ENCODE measurements at regions not wholly inside any gene's neighbourhood (a gene's known extent, or its start where the extent isn't known, plus 50 kb on each side); places are given as distances from the start of the nearest gene placed in this dataset.

DNA sequence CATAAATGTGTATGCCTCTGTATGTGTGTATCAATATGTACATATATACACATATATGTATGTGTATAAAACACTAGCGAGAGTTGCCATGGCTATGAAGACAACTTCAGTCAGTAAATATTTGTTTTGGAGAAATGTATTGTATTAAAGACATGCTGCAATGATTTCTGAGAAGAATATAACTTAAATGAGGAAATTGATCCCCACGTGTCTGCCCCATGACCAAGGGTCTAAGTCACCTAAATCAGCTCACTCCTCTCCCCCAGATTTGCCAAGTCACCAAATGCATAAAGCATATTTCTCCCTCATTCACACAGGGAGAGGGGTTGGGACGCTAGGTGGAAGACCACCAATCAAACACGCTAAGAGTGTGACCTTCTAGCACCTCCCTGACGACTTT, 58.3 kb upstream of the LYST start:
- Histone ChIP-seq H3K4me1 (ENCODE audit: control insufficient read depth, insufficient read depth, low read length) (peaks cover 27% of the 10 kb centered on the region), H3K4me2 (ENCODE audit: low read length) (no peak overlapping the region)

DNA sequence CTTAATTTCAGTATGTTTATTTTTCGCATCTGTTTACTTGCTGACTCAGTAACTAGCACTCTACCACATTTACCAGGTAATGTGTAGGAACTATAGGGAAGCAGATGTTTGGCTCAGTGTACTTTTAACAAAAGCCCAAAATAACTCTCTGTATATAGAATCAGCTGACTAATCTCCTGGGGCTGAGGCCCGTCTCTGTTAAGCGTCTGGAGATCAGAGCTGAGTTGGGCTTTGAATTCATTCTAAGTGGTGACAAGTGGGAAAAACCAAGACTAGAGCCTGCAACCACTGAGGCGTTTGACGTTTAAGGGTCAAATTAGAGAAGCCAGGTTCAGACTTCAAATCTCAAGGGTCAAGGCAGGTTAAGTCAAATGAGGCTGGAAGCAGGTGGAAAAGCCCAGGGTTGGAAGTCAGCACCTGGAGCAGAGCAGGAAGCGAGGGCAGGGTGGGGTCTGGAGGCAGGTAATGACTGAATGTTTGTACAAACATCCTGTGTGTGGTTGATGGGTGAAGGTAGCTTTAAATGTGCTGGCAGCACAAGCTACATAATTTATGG, 56.8 kb upstream of the LYST start:
- Histone ChIP-seq H3K36me3 (ENCODE audit: insufficient read depth, low read length) (no peaks in the 10 kb centered on the region), H3K27me3 (ENCODE audit: control insufficient read depth, insufficient read depth, low read length) (no peaks in the 10 kb centered on the region), H3K9ac (ENCODE audit: low read depth, low read length) (no peak overlapping the region), H3K4me3 (ENCODE audit: low read length) (no peak overlapping the region), H3K4me1 (ENCODE audit: control insufficient read depth, insufficient read depth, low read length) (peaks cover 34% of the 10 kb centered on the region), H3K4me2 (ENCODE audit: low read length) (no peak overlapping the region), H3K9me3 (replicated peaks; ENCODE audit: low read length) (no peaks in the 10 kb centered on the region)

More for the DNA sequence above, 58.3 kb upstream of the LYST start:
- no peaks in the 10 kb centered on the region for H3K27me3 ChIP-seq (ENCODE audit: control insufficient read depth, insufficient read depth, low read length)
- no peaks in the 10 kb centered on the region for H3K9me3 ChIP-seq (replicated peaks; ENCODE audit: low read length)
- H3K36me3 ChIP-seq (ENCODE audit: insufficient read depth, low read length): no peaks in the 10 kb centered on the region
- H3K4me3 ChIP-seq (ENCODE audit: low read length): no peak overlapping the region
- H3K9ac ChIP-seq (ENCODE audit: low read depth, low read length): no peak overlapping the region

DNA sequence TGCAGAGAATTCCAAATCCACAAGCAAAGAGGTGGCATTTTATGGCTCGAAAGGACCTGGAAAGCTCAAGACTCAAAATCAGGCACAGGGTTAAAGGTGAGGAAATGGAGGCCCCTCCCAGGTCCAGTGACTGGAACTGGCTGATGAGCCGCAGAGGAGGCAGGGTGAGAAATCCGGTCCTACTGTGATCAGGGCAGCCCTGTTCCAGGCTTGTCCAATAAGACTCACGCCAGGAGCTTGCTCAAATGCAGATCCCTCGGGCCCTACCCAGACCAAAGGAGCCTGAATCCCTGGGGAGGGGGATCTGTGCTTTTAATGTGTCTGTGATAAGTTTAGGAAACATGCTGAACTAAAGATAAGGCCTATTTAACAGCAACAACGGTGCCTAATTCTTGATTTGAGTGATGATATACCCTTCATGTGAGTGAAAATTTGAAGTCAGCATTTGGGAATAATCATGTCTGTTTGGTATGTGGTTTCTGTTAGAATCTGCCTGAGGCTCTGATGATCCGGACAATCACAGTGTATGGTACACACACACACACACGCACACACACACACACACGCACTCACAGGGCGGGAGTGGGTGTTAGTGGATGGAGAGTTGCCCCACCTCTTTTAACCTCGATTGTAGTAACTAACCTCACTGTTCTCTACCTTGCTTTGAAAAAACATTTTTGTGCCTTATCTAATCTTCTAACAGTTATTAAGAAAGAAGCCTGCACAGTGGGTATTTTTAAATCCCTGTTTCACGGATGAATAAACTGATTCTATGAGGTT, 54.1 kb upstream of the LYST start:
- H3K9me3 ChIP-seq (replicated peaks; ENCODE audit: low read length): no peaks in the 10 kb centered on the region
- no peaks in the 10 kb centered on the region for H3K36me3 ChIP-seq (ENCODE audit: insufficient read depth, low read length)
- peaks cover 54% of the 10 kb centered on the region for H3K4me1 ChIP-seq (ENCODE audit: control insufficient read depth, insufficient read depth, low read length)
- H3K4me2 ChIP-seq (ENCODE audit: low read length): peak overlapping the region; percentile 47
- peak overlapping the region; percentile 39 for H3K9ac ChIP-seq (ENCODE audit: low read depth, low read length)
- H3K27me3 ChIP-seq (ENCODE audit: control insufficient read depth, insufficient read depth, low read length): no peaks in the 10 kb centered on the region
- H3K4me3 ChIP-seq (ENCODE audit: low read length): no peak overlapping the region

DNA sequence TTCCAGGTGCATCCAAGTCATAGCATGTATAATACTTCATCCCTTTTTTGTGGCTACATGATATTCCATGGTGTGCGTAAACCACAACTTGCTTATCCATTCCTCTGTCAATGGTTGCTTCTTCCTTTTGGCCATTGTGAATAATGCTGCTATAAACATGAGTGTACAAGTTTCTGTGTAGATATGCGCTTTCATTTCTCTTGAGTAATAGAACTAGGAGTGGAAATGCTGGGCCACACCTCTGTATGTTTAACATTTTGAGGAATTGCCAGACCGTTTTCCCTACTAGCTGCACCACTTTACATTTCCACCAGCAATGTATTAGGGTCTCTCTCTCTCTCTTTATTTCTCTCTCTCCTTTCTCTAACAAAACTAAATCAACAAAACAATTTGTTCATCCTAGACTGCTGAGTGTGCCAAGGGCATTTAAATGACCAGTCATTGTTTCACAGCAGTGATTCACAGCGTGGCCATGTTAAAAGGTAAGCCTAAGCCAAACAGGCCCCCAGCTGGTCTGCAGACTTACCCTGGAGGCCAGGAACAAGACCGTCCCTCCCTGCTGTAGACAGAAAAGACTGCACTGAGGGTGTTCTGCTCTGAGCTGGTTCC, 53.2 kb upstream of the LYST start:
- Histone ChIP-seq H3K27me3 (ENCODE audit: control insufficient read depth, insufficient read depth, low read length) (no peaks in the 10 kb centered on the region), H3K36me3 (ENCODE audit: insufficient read depth, low read length) (no peaks in the 10 kb centered on the region), H3K9ac (ENCODE audit: low read depth, low read length) (peak overlapping the region; percentile 39), H3K4me2 (ENCODE audit: low read length) (peak overlapping the region; percentile 47), H3K9me3 (replicated peaks; ENCODE audit: low read length) (no peaks in the 10 kb centered on the region), H3K4me1 (ENCODE audit: control insufficient read depth, insufficient read depth, low read length) (peaks cover 54% of the 10 kb centered on the region), H3K4me3 (ENCODE audit: low read length) (peak overlapping the region; percentile 1)

DNA sequence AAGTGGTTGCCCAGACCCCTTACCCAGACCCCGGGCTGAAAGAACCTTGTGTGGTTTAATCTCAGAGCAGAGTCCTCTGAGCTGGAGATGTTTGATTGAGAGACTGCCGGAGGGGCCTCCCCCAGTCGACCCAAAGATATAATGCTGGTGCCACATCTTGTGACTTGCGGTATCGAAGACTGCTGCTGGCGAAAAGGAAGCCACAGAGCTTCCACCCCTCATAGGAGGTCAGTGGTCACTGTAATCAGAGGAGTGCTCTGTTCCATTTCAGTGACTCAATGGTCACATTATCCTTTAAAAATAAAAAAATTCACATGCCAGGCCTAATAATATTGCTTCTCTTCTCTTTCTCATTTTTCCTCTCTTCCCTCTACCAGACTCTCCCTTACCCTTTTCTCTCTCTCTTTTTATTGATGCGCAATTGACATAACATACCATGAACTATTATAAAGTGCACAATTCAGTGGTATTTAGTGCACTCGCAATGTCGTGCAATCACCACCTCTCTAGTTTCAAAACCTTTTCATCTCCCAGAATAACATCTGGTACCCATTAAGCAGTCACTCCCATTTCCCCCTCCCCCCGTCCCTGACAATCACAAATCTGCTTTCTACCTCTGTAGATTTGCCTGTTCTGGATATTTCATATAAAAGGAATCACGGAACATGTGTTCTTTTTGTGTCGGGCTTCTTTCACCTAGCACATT, 52.6 kb upstream of the LYST start:
- no peaks in the 10 kb centered on the region for H3K9me3 ChIP-seq (replicated peaks; ENCODE audit: low read length)
- peak overlapping the region; percentile 1 for H3K4me3 ChIP-seq (ENCODE audit: low read length)
- no peaks in the 10 kb centered on the region for H3K36me3 ChIP-seq (ENCODE audit: insufficient read depth, low read length)
- H3K27me3 ChIP-seq (ENCODE audit: control insufficient read depth, insufficient read depth, low read length): no peaks in the 10 kb centered on the region
- peak overlapping the region; percentile 39 for H3K9ac ChIP-seq (ENCODE audit: low read depth, low read length)
- peak overlapping the region; percentile 29 for H3K4me2 ChIP-seq (ENCODE audit: low read length)
- peaks cover 55% of the 10 kb centered on the region for H3K4me1 ChIP-seq (ENCODE audit: control insufficient read depth, insufficient read depth, low read length)

DNA sequence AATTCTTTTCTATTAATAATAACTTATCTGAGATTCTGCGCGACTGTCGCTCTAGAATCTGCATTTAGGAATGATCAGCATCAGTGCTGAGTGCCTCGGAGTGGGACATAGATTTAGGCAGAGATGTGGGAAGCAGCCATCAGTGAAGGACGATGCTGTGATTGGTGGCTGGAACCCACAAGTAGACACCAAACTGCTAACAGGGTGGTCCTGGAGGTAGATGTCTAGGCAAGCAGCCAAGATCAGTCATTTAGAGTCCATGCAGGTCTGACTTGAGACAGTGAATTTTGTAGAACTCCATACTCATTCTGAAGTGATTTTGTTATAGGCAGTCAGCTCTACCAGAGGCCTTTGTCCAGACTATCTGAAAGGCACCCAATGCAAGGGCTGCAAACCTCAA, 51.8 kb upstream of the LYST start:
- no peaks in the 10 kb centered on the region for H3K36me3 ChIP-seq (ENCODE audit: insufficient read depth, low read length)
- no peak overlapping the region for H3K4me2 ChIP-seq (ENCODE audit: low read length)
- no peak overlapping the region for H3K9ac ChIP-seq (ENCODE audit: low read depth, low read length)
- no peaks in the 10 kb centered on the region for H3K9me3 ChIP-seq (replicated peaks; ENCODE audit: low read length)
- peaks cover 59% of the 10 kb centered on the region for H3K4me1 ChIP-seq (ENCODE audit: control insufficient read depth, insufficient read depth, low read length)
- no peak overlapping the region for H3K4me3 ChIP-seq (ENCODE audit: low read length)
- no peaks in the 10 kb centered on the region for H3K27me3 ChIP-seq (ENCODE audit: control insufficient read depth, insufficient read depth, low read length)

DNA sequence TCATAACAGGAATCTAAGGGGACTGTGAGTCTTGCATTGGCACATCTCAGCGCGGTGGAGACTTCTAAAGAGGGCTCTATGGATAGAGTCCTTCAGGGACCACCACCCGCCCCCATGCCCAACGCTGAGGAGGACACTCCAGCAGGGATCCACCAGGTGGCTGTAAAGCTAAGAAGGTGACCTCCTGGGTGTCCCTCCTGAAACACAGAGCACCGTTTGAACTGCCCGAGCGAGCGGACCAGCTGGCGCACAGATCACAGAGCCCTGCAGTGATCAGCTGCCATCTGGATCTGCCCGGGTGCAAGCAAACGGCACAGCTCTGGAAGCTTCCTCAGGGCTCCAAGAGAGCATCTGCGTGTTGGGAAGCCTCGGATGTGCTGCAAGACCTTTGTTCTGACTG, 51.3 kb upstream of the LYST start:
- Histone ChIP-seq H3K4me1 (ENCODE audit: control insufficient read depth, insufficient read depth, low read length) (peaks cover 59% of the 10 kb centered on the region), H3K9me3 (replicated peaks; ENCODE audit: low read length) (no peaks in the 10 kb centered on the region), H3K9ac (ENCODE audit: low read depth, low read length) (peak overlapping the region; percentile 65), H3K4me2 (ENCODE audit: low read length) (peak overlapping the region; percentile 21), H3K4me3 (ENCODE audit: low read length) (no peak overlapping the region), H3K36me3 (ENCODE audit: insufficient read depth, low read length) (no peaks in the 10 kb centered on the region), H3K27me3 (ENCODE audit: control insufficient read depth, insufficient read depth, low read length) (no peaks in the 10 kb centered on the region)

DNA sequence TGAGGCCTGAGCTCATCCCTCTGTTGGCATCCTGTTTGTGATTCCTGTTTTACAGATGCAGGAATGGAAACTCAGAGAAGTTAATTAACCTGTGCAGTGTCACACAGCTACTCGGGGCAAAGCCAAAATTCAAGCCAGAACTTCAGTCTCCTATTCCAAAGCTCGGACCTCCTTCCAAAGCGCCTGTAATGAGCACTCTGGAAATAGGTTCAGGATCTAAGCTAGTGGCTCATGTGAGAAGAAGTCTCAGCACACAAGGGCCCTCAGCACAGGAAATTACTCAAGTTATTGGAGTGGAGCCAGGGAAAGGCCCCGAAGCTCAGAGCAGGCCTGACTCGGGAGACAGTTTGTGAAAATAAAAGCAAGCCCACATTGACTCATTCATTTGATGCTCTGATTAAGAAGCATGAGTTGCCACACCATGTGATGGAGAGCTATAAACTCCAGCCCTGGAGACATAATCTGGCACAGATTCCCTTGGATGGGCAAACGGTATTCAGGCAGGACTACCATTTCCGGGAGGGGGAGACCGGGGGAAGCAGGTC, 50.6 kb upstream of the LYST start:
- H3K27me3 ChIP-seq (ENCODE audit: control insufficient read depth, insufficient read depth, low read length): no peaks in the 10 kb centered on the region
- H3K4me1 ChIP-seq (ENCODE audit: control insufficient read depth, insufficient read depth, low read length): peaks cover 64% of the 10 kb centered on the region
- peak overlapping the region; percentile 77 for H3K9ac ChIP-seq (ENCODE audit: low read depth, low read length)
- H3K36me3 ChIP-seq (ENCODE audit: insufficient read depth, low read length): no peaks in the 10 kb centered on the region
- H3K9me3 ChIP-seq (replicated peaks; ENCODE audit: low read length): no peaks in the 10 kb centered on the region
- peak overlapping the region; percentile 59 for H3K4me2 ChIP-seq (ENCODE audit: low read length)
- H3K4me3 ChIP-seq (ENCODE audit: low read length): peak overlapping the region; percentile 31
